Astrocyte of the spinal cord (primary cell): ENCODE measurements at regions not wholly inside any gene's neighbourhood (a gene's known extent, or its start where the extent isn't known, plus 50 kb on each side); places are given as distances from the start of the nearest gene placed in this dataset.

Experiments used
- DNase-seq: peaks from one replicate; pipeline ENCODE4 v3.0.0; 2011; ENCODE audit warnings: low read depth, low spot score
- H3K4me3 ChIP-seq: 2 replicates; pipeline ENCODE4 v1.5.1; 2011; ENCODE audit warnings: low read depth, mild to moderate bottlenecking, low read length, moderate library complexity
- in situ Hi-C: cut with HindIII; loops from 2 replicates; pipeline ENCODE4 v1.10.0; 2017; ENCODE audit warnings: low sequenced_read_pairs
- TF ChIP-seq, protein P1 (sequence below): IDR thresholded peaks from 2 replicates; pipeline ENCODE4 v1.5.1; 2012; ENCODE audit warnings: low read depth, mild to moderate bottlenecking, low read length, inconsistent platforms

DNA sequence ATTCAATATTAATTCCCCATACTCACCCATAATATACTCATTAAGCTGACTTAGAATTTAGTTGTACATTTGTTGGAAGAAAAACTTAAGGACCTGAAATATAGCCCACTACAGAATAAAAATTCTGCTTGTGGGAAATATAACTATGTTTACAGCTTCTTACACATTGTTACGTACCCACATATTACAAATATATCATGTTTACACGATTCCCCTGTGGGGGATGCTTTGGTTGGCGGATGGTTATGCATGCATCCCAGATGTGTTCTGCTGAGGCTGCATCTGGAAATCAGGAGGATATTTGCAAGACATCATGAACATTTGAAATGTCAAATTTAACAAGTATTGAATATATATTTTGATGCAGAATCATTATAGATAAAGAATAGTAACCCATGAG, 79.5 kb upstream of the KL start:
- TF ChIP-seq, protein P1, sequence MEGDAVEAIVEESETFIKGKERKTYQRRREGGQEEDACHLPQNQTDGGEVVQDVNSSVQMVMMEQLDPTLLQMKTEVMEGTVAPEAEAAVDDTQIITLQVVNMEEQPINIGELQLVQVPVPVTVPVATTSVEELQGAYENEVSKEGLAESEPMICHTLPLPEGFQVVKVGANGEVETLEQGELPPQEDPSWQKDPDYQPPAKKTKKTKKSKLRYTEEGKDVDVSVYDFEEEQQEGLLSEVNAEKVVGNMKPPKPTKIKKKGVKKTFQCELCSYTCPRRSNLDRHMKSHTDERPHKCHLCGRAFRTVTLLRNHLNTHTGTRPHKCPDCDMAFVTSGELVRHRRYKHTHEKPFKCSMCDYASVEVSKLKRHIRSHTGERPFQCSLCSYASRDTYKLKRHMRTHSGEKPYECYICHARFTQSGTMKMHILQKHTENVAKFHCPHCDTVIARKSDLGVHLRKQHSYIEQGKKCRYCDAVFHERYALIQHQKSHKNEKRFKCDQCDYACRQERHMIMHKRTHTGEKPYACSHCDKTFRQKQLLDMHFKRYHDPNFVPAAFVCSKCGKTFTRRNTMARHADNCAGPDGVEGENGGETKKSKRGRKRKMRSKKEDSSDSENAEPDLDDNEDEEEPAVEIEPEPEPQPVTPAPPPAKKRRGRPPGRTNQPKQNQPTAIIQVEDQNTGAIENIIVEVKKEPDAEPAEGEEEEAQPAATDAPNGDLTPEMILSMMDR, result no peak
- no peak for DNase-seq
- in situ Hi-C loops, result no loop called here
- H3K4me3 ChIP-seq, result no peak overlapping the region

DNA sequence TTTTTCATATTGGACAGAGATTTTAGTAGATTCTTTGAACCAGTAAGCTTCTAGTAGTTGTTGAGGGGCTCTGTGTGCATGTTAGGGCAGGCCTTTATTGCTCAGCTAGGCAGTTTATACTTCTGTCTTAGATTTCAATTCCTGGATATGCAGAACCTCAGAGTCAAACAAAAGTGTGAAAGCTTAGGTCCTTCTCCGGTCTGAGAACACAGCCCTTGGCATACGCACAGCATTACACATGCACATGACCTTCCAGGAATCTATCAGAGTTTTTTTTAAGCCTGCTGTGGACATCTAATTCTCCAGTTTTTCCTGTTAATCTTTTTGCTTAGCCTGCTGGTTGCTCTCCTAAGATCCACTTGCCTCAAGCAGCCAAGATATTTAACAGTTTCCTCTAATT, 77.9 kb upstream of the KL start:
- no peak for DNase-seq
- in situ Hi-C loops, result no loop called here
- H3K4me3 ChIP-seq, result no peak overlapping the region
- TF ChIP-seq, protein P1, result no peak

DNA sequence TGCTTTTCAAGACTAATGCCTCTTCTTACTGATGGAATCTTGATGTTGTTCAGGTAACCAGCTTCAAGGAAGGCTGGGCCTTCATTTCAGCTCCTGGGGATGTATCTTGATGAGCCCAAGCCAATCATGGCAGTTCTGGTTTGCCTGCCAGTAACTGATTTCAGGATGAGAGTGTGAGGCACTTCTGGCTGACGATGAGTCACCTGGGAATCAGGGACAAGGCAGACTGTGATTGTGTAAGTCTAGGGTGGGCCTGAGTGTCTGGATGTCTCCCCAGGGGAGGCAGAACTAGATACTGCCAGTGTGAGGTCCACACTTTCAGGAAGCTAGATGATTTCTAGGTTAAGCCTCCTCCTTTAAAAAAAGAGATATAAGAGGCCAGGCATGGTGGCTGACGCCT, 77.3 kb upstream of the KL start:
- no peak overlapping the region for H3K4me3 ChIP-seq
- TF ChIP-seq, protein P1, result no peak
- DNase-seq, result peak; percentile 8
- in situ Hi-C loops, result no loop called here

DNA sequence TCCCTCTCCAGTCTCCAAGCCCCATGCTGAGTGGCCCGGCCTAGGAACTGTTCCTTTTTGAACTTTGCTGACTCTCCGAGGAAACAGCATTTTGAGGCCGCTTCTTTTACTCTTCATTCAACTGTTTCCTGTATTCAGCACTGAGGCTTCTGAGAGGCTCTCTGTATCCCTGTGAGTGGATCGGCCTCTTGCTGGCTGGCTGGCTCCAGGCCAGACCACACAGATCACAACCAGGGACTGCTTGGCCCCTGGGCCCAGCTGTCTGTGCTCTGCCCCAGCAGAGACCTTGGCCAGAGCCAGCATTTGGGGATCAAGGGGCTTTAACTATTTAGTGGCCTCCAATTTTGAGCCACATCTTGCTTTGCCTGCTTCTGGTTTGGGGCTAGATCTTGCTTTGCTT, 75.6 kb upstream of the KL start:
- TF ChIP-seq, protein P1, result no peak
- in situ Hi-C loops, result no loop called here
- H3K4me3 ChIP-seq, result no peak overlapping the region
- DNase-seq, result peak; percentile 70

DNA sequence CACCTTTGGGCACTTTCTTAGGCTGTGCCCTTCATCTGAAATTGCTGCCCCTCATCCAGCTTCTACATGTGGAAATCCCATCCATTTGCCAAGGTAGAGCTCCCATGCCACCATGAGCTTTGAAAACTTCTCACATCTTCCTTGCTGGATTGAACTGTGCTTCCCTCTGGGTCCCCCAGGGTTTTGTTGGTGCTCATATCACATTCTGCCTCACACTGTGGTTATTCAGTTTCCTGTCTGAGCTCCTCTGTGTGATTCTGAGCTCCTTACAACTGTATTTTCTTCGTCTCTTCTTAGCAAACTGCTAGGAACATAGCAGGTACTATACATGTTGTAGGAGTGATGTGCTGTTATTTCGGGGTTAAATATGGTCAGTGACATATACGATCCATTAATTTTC, 74.9 kb upstream of the KL start:
- TF ChIP-seq, protein P1, result no peak
- no peak for DNase-seq
- in situ Hi-C loops, result no loop called here
- H3K4me3 ChIP-seq, result no peak overlapping the region

DNA sequence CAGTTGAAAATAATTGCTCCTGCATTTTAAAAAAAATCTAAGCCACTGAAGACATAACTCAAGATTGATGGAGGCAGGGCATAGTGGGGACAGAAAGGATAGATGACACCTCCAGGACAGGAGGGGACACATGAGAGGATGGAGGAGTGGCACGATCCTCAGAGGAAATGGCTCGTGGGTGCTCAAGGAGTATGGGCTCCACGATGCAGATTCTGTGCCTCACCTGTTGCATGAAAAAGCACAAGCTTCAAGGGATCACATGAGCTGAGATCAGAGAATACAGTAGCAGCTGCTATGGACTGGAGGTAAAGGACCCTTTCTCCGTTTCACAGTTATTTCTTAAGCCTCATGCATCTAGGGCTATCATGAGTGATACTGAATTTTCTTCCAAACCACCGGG, 69.7 kb upstream of the KL start:
- TF ChIP-seq, protein P1, result no peak
- DNase-seq, result no peak
- H3K4me3 ChIP-seq, result no peak overlapping the region
- in situ Hi-C loops, result no loop called here

DNA sequence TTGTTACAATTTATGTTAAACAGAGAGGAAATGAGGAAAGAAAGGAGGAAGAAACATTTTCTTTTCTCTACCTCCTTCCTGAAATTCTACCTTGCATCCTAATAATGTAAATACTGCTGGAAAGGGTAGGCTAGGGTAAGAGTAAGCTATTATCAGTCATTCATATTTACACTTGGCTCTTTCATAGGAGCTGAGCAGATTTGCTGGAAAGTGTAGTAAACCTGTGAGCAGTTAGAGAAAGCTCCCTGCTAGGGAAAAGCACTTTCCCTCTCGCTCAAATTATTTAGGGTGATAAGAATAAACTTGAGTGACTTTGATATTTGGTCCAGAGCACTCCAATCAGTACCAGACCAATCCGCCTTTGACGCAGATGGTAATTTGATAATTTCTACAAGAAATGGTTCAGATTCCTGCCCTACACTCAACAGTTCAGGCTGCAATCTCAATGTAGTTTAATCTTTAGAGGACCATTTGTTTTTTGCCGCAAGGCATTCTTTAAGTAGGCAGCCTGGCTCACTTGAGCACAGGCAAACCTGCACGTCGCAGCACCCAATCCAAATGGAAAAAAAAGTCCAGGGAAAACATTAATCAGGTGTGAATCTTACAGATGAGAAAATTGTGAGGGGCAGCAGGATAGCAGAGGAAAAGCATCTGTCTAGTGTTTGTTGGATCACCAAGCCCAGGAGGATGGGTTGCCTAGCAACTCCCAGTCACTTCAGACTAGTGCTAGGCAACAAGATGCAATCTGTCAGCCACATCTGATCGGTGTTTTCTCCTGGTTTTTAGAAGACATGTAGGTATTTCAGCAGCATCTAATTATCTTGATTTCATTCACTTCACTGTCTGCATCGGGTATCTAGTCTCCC, 68.6 kb upstream of the KL start:
- TF ChIP-seq, protein P1, result no peak
- no peak for DNase-seq
- in situ Hi-C loops, result no loop called here

More for the DNA sequence above, 68.6 kb upstream of the KL start:
- no peak overlapping the region for H3K4me3 ChIP-seq
